Keratinocyte (primary cell): ENCODE measurements at regions not wholly inside any gene's neighbourhood (a gene's known extent, or its start where the extent isn't known, plus 50 kb on each side); places are given as distances from the start of the nearest gene placed in this dataset.

Experiments used
- DNase-seq: peaks from one replicate; pipeline ENCODE4 v3.0.0-alpha.2; 2011; ENCODE audit warnings: low read depth, missing footprints, low spot score
- FAIRE-seq: peaks from 2 replicates; lab custom pipeline; 2011; peaks lifted over from hg19 to GRCh38; lab: Jason Lieb, UNC
- H2AFZ ChIP-seq: 2 replicates; pipeline ENCODE4 v1.6.0; 2012; ENCODE audit warnings: low read length, control low read depth, inconsistent platforms; ENCODE audit not compliant: control insufficient read depth
- H3K27ac ChIP-seq: 2 replicates; pipeline ENCODE4 v1.5.1; 2011; ENCODE audit warnings: low read length; ENCODE audit not compliant: control insufficient read depth, insufficient read depth
- H3K27me3 ChIP-seq: 3 replicates; pipeline ENCODE4 v1.6.0; 2011; ENCODE audit warnings: low read length; ENCODE audit not compliant: control insufficient read depth, insufficient read depth; ENCODE audit errors: extremely low read depth
- H3K36me3 ChIP-seq, 2 experiments: 2 replicates in 1 of 2; 3 replicates in 1 of 2; pipeline ENCODE4 v1.5.1; 2011; ENCODE audit warnings: low read length in 2 of 2, mild to moderate bottlenecking in 1 of 2; ENCODE audit not compliant: control insufficient read depth in 2 of 2, insufficient read depth in 2 of 2; ENCODE audit errors: extremely low read depth in 1 of 2
- H3K4me1 ChIP-seq: 3 replicates; pipeline ENCODE4 v1.5.1; 2011; ENCODE audit warnings: low read length; ENCODE audit not compliant: control insufficient read depth, insufficient read depth; ENCODE audit errors: extremely low read depth
- H3K4me2 ChIP-seq: 3 replicates; pipeline ENCODE4 v1.6.0; 2011; ENCODE audit warnings: low read depth, low read length; ENCODE audit not compliant: control insufficient read depth, insufficient read depth; ENCODE audit errors: extremely low read depth
- H3K4me3 ChIP-seq, 3 experiments: fragments of 200-600 bp in 1 of 3; sonication (generic) in 1 of 3; 2 replicates in 2 of 3; 3 replicates in 1 of 3; pipeline ENCODE4 v1.5.1; 2011 to 2016; ENCODE audit warnings: low read length in 3 of 3, mild to moderate bottlenecking in 3 of 3, control low read depth in 2 of 3, inconsistent platforms in 1 of 3, low read depth in 1 of 3, mixed read lengths in 1 of 3, mixed run types in 1 of 3, moderate library complexity in 1 of 3; ENCODE audit not compliant: control insufficient read depth in 2 of 3, insufficient read depth in 2 of 3; ENCODE audit errors: extremely low read depth in 1 of 3
- H3K79me2 ChIP-seq: 2 replicates; pipeline ENCODE4 v1.6.0; 2012; ENCODE audit warnings: low read length; ENCODE audit not compliant: control insufficient read depth, insufficient read depth
- H3K9ac ChIP-seq: 3 replicates; pipeline ENCODE4 v1.6.0; 2011; ENCODE audit warnings: low read length; ENCODE audit not compliant: control insufficient read depth, insufficient read depth; ENCODE audit errors: extremely low read depth
- H3K9me1 ChIP-seq: 3 replicates; pipeline ENCODE4 v1.6.0; 2011; ENCODE audit warnings: low read length; ENCODE audit not compliant: control insufficient read depth, insufficient read depth; ENCODE audit errors: extremely low read depth
- H3K9me3 ChIP-seq: 2 replicates; pipeline ENCODE4 v1.5.1; 2012; ENCODE audit warnings: low read depth, low read length; ENCODE audit not compliant: control insufficient read depth
- H4K20me1 ChIP-seq: 3 replicates; pipeline ENCODE4 v1.6.0; 2011; ENCODE audit warnings: low read length; ENCODE audit not compliant: control insufficient read depth, insufficient read depth; ENCODE audit errors: extremely low read depth
- EZH2 ChIP-seq: IDR thresholded peaks from one replicate; pipeline ENCODE4 v1.6.1; 2012; ENCODE audit warnings: inconsistent platforms, mild to moderate bottlenecking, low read length, moderate library complexity
- dilution Hi-C: fragments of 300-500 bp; cut with MboI; formaldehyde crosslinking; loops from one replicate; pipeline ENCODE4 v1.7.0; 2020; ENCODE audit warnings: low sequenced_read_pairs; ENCODE audit not compliant: extremely low pct_ligation_motif_present
- TF ChIP-seq, protein P1 (sequence below), 3 experiments: IDR thresholded peaks in 1 of 3; conservative IDR thresholded peaks in 1 of 3; optimal IDR thresholded peaks in 1 of 3; 2 replicates in 2 of 3; 3 replicates in 1 of 3; pipeline versions ENCODE3 to v1.5.1; 2011; ENCODE audit warnings: low read length in 3 of 3, mild to moderate bottlenecking in 3 of 3, moderate library complexity in 2 of 3, control low read depth in 1 of 3, inconsistent platforms in 1 of 3; ENCODE audit not compliant: insufficient read depth in 2 of 3; ENCODE audit errors: extremely low read depth in 1 of 3

DNA sequence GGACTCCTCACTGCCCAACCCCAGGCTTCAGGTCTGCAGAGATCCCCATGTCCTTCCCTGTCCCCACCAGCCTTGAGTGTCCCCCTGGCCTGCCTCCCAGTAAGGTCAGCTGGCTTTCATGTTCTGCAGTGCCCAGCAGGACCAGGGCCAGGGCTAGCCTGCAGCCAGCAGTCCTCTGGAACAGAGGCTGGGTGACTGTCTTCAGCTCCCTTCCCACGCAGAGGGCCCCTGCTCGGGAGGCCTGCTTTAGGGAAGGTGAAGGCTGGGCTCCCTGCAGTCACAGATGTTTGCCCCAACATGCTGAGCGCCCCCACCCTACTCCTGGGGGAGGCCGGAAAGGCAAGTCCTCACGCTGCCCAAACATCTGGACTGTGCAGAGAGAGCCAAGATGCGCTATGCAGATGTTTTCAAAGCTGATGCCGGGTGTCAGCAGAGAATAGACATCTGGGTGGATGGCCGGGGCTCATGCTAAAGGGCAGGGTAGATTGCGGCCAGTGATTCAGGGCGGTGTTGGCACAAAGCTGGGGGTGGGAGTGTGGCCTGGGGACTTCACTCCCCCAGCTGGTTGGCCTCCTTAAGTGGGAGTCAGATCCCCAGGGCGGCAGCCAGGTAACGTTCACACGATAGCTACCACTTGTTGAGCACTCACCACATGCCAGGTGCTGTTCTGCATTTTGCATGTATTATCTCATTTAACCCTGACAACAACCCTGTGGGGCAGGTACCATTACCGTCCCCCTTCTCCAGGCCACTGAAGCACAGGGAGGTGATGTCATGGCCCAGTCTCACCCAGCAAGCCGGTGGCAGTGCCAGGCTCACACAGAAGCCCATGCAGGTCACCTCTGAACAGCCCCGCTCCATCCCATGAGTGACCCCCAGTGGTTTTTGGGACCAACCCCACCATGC, 71.2 kb upstream of the COL13A1 start:
- TF ChIP-seq, protein P1, sequence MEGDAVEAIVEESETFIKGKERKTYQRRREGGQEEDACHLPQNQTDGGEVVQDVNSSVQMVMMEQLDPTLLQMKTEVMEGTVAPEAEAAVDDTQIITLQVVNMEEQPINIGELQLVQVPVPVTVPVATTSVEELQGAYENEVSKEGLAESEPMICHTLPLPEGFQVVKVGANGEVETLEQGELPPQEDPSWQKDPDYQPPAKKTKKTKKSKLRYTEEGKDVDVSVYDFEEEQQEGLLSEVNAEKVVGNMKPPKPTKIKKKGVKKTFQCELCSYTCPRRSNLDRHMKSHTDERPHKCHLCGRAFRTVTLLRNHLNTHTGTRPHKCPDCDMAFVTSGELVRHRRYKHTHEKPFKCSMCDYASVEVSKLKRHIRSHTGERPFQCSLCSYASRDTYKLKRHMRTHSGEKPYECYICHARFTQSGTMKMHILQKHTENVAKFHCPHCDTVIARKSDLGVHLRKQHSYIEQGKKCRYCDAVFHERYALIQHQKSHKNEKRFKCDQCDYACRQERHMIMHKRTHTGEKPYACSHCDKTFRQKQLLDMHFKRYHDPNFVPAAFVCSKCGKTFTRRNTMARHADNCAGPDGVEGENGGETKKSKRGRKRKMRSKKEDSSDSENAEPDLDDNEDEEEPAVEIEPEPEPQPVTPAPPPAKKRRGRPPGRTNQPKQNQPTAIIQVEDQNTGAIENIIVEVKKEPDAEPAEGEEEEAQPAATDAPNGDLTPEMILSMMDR (optimal IDR thresholded peaks at IDR 0.05 in 1 of 3, IDR thresholded peaks at IDR 0.05 in 1 of 3, conservative IDR thresholded peaks at IDR 0.05 in 1 of 3; ENCODE audit: extremely low read depth in 1 of 3, insufficient read depth in 2 of 3, low read length in 3 of 3): no peak
- no peak for TF ChIP-seq EZH2
- FAIRE-seq: no peak
- H3K36me3 ChIP-seq: no peaks in the 10 kb centered on the region
- no peak overlapping the region for H3K27ac ChIP-seq
- no peak overlapping the region for H3K9ac ChIP-seq
- H3K9me1 ChIP-seq: no peaks in the 10 kb centered on the region
- no peak overlapping the region for H3K4me3 ChIP-seq
- dilution Hi-C loops: no loop called here
- no peaks in the 10 kb centered on the region for H3K27me3 ChIP-seq
- peak overlapping the region; percentile 13 for H2AFZ ChIP-seq
- peak overlapping the region; percentile 29 for H3K4me2 ChIP-seq
- H3K4me1 ChIP-seq: peaks cover 44% of the 10 kb centered on the region
- no peaks in the 10 kb centered on the region for H3K79me2 ChIP-seq
- DNase-seq: no peak
- no peaks in the 10 kb centered on the region for H3K9me3 ChIP-seq
- no peaks in the 10 kb centered on the region for H4K20me1 ChIP-seq

DNA sequence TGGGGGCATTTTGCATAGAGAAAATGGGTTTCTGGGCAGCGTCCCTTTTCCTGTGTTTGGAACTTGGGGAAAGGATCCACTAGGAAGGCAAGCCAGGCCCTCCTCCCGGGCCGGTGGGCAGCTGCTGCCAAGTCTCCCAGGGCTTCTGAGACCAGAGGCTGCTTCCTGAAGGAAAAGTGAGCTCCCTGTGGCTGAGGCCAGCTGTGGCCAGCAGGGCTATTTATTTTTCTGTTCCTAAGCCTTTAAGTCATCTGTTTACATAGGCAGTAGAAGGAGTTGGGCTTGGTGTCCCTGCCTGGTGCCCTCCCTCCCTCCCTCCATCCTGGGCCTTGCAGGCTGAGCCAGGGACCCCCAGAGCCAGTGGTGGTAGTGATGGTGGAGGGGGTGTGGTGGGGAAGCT, 70.5 kb upstream of the COL13A1 start:
- dilution Hi-C loops: no loop called here
- Histone ChIP-seq H3K27me3 (no peaks in the 10 kb centered on the region), H2AFZ (no peak overlapping the region), H3K36me3 (no peaks in the 10 kb centered on the region), H3K4me3 (no peak overlapping the region), H3K9ac (no peak overlapping the region), H3K9me3 (no peaks in the 10 kb centered on the region), H3K27ac (no peak overlapping the region), H3K9me1 (no peaks in the 10 kb centered on the region), H3K4me2 (no peak overlapping the region), H3K4me1 (peaks cover 44% of the 10 kb centered on the region), H3K79me2 (no peaks in the 10 kb centered on the region), H4K20me1 (no peaks in the 10 kb centered on the region)
- FAIRE-seq (no peak), DNase-seq (no peak)
- no peak for TF ChIP-seq EZH2
- TF ChIP-seq, protein P1 (optimal IDR thresholded peaks at IDR 0.05 in 1 of 3, IDR thresholded peaks at IDR 0.05 in 1 of 3, conservative IDR thresholded peaks at IDR 0.05 in 1 of 3; ENCODE audit: extremely low read depth in 1 of 3, insufficient read depth in 2 of 3, low read length in 3 of 3): no peak
